Esophagus squamous epithelium (tissue), 4 donors: ENCODE measurements at regions not wholly inside any gene's neighbourhood (a gene's known extent, or its start where the extent isn't known, plus 50 kb on each side); places are given as distances from the start of the nearest gene placed in this dataset.

Source experiments
- CTCF ChIP-seq, 6 experiments: fragments of 450-650 bp in 4 of 6; fragments of 200-600 bp in 2 of 6; sonication (generic) in 2 of 6; IDR thresholded peaks; one replicate each; pipeline ENCODE4 v1.5.1; 2016 to 2019; ENCODE audit warnings: antibody characterized with exemption in 6 of 6, mild to moderate bottlenecking in 4 of 6, moderate library complexity in 4 of 6
- POLR2A ChIP-seq, 4 donors: fragments of 450-650 bp; IDR thresholded peaks; one replicate each; pipeline ENCODE4 v1.6.1; 2017; ENCODE audit warnings: antibody characterized with exemption in 4 of 4, mild to moderate bottlenecking in 4 of 4, moderate library complexity in 3 of 4

- TF ChIP-seq CTCF (IDR thresholded peaks at IDR 0.05) (no peak), POLR2A (IDR thresholded peaks at IDR 0.05) (no peak)
Observed at GRCh38 chr18:71902482-71902881, 641.7 kb downstream of the CBLN2 start.
